Stimulated activated CD4-positive, alpha-beta T cell treated with anti-CD3 and anti-CD28 coated beads, Interleukin-1b, Interleukin-23, amount 100 ng/mL, for 48 hours (primary cell): ENCODE measurements at regions not wholly inside any gene's neighbourhood (a gene's known extent, or its start where the extent isn't known, plus 50 kb on each side); places are given as distances from the start of the nearest gene placed in this dataset.

Source experiments
- DNase-seq: peaks from one replicate; pipeline ENCODE4 v3.0.0-alpha.2; 2020

GRCh38 chr10:123563581-123563855 lies 102.6 kb upstream of the GPR26 start:
- no peak for DNase-seq

DNA sequence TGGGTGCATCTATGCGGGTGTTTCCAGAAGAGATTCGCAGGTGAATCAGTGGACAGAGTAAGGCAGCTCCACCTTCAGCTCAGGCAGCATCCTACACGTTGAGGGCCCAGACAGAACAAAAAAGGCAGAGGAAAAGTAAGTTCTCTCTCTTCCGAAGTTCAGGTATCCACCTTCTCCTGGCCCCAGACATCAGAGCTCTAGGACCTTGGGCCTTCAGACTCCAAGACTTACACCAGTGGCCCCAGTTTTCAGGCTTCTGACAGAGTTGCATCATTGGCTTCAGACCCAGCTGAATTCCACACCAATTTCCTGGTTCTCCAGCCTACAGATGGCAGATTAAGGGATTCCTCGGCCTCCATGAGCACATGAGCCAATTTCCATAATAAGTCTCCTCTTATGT lies 102.2 kb upstream of the GPR26 start:
- DNase-seq = no peak

DNA sequence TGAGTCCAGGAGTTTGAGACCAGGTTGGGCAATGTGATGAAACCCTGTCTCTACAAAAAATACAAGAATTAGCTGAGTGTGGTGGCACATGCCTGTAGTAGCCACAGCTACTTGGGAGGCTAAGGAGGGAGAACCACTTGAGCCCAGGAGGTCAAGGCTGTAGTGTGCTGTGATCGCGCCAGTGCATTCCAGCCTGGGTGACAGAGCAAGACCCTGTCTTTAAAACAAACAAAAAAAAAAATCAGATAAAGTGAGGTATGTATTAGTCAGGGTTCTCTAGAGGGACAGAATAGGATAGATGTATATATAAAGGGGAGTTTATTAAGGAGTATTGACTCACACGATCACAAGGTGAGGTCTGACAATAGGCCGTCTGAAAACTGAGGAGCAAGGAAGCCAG lies 101.5 kb upstream of the GPR26 start:
- no peak for DNase-seq

DNA sequence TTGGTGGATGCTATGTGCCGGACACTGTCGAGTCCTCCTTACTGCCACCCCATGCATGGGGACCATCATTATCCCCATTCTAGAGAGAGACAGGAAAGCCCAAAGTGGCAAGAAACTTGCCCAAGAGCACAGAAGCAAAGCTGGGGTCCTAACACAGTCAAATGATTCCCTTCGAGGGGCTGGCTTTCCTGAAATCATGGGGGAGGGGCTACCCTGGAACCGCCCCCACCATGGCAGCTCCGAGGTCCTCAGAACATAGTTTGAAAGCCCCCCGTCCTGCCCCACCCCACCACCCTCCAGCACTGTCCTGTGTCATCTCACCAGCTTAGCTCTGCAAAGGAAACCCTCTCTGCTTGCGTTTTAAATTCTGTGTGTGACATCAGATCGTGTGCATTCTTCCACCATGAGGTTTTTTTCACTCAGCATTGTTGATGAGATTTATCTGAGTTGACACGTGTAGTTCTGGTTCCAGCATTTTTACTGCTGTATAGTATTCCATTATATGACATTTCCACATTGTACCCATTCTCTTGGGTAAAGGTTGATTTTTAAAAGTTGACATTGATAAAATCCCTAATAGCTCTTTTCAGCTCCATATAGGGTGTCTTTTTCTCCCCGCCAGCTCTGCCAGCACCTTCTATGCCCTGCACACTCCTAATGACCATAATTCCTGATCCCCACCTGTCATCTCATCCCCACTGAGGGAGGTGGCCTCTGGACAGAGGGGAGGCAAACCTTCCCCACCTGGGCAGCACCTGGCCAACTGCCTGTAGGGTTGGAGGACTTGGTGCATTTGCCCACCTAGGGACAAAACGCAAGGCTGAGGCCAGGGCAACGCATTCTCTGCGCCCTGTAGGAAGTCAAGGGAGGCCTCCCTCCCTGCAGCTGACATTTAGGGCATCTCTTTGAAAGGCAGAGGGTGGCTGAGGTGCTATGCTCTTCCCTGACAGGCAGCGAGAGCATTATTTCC lies 100.2 kb upstream of the GPR26 start:
- no peak for DNase-seq

- no peak for DNase-seq
Measured at GRCh38 chr10:123567984-123568739, 98.0 kb upstream of the GPR26 start.

DNA sequence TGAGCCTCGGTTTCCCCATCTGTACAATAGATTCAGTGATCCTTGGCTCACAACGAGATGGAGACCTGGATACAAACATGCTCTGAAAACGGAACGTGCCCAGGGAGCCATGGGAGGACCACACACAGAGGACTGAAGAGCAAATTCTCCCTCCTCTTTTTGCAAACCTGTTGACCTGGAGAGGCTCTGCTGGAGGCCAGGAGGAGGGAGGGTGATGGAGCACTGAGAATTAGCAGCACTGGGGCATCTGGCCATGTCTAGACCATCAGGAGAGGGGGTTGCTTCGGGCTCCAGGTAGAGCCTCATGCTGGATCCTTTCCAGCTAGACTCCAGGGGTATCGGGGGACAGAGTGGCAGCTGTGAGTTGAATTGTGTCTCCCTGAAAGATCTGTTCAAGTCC lies 97.4 kb upstream of the GPR26 start:
- no peak for DNase-seq

DNA sequence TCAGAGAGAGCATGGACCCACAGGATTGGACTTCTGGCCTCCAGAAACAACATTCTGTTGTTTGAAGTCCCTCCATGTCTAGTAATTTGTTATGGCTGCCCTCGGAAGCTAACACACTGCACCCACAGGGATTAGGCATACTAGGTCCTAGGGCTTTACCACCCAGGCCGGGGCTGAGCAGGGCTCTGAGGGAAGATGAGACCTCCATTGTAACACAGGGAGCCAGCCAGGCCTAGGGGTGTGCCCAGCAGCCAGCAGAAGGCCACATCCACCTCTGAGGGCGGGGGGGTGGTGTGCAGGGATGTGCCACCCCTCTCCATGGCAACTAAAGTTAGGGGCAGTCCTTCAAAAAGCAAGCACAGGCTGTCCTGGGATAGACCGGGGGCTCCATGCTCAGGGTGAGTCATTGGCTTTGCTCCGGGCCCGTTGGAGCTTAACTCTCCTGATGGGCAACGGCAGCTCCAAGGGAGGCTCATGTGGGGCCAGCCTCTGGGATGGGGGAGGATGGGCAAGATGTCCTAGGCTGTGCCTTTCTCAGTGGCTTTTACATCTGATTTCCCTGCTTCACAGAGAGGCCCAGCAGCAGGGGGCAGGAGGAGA lies 96.6 kb upstream of the GPR26 start:
- DNase-seq = no peak

- DNase-seq = no peak
Measured at GRCh38 chr10:123570051-123570897, 95.9 kb upstream of the GPR26 start.

- DNase-seq = no peak
Measured at GRCh38 chr10:123570898-123571515, 95.1 kb upstream of the GPR26 start.

- no peak for DNase-seq
Measured at GRCh38 chr10:123571978-123572377, 94.2 kb upstream of the GPR26 start.

GRCh38 chr10:123573236-123574108 lies 92.7 kb upstream of the GPR26 start:
- DNase-seq = peak; percentile 39

DNA sequence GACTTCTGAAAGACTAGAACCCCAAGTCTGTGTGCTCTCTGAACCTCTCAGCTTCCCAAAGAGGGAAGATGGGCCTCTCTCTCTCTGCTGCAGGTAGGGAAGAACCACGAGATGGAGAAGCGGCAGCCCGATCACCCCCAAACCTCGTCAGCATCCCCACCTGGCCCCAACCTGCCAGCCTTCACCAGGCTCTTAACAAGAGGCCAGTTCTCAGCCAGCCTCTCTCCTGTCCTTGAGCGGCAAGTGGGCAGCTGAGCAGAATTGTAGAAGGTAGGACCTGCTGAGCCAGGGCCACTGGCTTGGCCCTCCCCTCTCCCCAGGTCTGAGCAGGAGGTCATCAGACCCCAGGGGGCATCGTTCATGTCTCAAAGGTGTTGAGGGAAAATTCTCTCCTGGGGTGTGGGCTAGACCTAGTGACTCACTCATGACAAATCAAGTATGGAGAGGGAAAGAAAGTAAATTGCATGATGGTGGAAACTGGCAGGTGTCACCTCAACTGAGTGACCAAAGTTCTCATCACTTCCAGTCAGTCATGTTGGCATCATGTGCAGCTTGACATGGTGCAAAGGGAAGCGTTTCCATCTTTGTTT lies 92.0 kb upstream of the GPR26 start:
- DNase-seq = no peak

GRCh38 chr10:123575105-123575504 lies 91.0 kb upstream of the GPR26 start:
- DNase-seq = no peak

GRCh38 chr10:123576706-123577105 lies 89.4 kb upstream of the GPR26 start:
- DNase-seq = no peak

- DNase-seq = no peak
Measured at GRCh38 chr10:123577921-123578461, 88.2 kb upstream of the GPR26 start.

GRCh38 chr10:123578721-123579120 lies 87.4 kb upstream of the GPR26 start:
- no peak for DNase-seq

DNA sequence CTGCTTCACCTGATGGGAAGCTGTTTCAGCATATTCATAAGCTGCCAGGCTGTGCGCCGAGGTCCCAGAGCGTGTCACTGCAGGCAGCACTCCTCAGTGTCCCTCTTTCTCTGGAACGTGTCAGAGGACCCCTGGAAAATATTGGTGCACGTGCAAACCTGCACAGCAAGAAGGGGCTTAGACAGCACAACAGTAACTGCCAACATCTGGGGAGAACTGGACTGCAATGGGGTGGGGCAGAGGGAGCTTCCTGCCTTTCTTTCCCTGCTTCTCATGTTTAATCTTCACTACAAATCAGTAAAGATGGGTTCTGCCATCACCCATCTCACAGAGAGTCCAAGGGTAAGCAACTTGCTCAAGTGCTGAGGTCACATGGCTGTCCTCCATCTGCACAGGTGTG lies 86.5 kb upstream of the GPR26 start:
- no peak for DNase-seq

DNA sequence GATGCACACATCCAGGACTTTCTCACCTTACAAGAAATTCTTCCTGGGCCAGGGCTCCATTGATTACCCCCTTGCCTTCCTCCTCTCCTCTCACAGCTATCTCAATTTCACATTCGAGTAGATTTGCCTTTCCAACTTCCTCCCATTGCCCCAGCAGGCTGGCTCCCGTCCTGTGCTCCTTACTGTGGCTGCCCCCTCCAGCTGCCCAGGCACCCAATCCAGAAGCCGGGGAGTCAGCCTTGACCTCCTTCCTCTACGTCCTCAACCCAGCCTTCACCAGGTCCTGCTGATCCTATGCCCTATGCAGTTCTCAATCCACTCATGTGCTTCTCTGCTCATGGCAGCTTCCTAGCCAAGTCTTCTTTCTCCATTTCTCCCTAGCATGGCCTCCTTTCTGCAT lies 85.7 kb upstream of the GPR26 start:
- no peak for DNase-seq

- no peak for DNase-seq
Measured at GRCh38 chr10:123581656-123582055, 84.5 kb upstream of the GPR26 start.

GRCh38 chr10:123582084-123582989 lies 83.8 kb upstream of the GPR26 start:
- DNase-seq = peak; percentile 64
